NCI-H1417 treated with DMSO at 0.1 percent for 48 hours (cell line): ENCODE measurements at regions not wholly inside any gene's neighbourhood (a gene's known extent, or its start where the extent isn't known, plus 50 kb on each side); places are given as distances from the start of the nearest gene placed in this dataset.

Experiments
- DNase-seq: peaks from one replicate; lab custom pipeline; 2025; lab: John Stamatoyannopoulos, UW

- no peak for DNase-seq
Measured at GRCh38 chr14:101405171-101405883, 156.0 kb upstream of the DIO3 start.

- no peak for DNase-seq
Measured at GRCh38 chr14:101406921-101407320, 154.4 kb upstream of the DIO3 start.

DNA sequence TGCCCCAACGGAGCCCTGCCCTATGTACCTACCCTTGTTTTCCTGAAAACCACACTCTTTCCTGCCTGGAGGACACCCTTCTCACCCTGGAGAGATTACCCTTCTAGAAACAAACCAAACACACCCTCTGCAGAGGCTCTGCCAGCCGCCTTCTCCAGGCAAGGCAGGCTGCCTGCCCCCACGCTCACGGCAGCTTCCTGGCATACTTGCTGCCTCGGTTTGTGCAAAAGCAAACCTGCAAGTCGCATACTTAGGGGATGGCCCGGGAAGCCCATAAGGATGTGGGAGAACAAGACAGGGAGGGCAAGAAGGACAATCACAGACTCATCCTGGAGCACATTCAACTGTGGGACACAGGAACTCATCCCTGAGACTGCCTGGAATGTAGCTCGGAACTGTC lies 154.0 kb upstream of the DIO3 start:
- no peak for DNase-seq

DNA sequence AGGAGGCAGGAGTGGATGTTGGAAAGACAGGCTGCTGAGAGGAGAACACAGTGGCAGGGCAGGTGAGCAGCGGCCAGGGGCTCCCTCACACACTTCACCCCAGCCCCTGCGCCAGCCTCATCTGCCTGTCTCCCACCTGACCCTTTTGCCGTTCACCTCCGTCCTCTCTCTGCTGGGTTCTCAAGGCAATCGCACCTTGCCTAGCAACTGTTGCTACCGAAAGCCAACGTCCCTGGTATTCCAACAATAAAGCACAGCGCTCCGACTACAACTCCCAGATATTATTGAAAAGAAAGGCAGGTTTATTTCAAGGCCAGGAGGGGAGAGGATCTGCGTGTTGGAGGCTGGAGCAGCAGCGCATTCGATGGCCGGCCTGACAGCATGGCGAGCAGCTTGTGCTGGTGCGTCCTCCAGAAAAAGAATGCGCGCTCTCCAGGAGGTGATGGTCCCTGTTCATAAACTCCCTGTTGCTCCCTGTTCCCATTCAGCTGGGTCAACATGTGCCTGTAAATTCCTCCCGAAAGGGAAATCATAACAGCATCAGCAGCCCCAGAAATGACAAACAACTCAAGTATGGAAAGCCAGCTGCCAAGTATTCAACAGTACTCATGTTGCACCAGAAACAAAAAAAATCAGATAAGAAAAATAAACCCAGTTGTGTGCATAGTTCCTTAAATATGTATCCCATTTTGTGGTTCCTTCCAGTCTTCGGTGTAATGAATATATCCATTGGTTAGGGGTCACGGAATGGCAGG lies 153.0 kb upstream of the DIO3 start:
- peak; percentile 43 for DNase-seq

DNA sequence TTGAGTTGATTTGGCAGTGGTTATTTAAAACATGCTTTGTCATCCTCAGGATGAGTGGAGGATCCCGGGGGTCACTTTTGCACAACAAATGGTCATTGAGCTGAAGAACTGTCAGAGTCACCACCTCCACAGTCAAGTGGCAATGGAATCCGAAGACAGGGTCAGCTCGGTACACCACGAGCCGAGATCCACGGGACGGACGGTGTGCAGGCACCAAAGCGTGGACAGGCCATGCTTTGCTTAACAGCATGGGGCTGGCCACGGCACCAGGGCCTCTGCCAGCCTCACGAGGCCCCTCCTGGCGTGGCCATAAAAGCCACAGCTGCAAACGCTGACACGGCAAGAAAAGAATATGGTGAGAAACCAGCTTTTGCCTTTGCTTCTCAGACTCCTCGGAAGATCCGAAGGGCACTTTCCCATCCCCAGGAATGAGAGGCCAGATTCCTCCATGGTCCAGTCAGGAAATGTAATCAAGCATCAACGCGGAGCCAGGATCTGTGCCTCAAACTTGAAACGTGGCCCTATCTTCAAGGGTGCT lies 152.2 kb upstream of the DIO3 start:
- DNase-seq, result no peak

GRCh38 chr14:101410126-101410525 lies 151.2 kb upstream of the DIO3 start:
- DNase-seq, result no peak

- DNase-seq, result no peak
Measured at GRCh38 chr14:101411151-101411550, 150.1 kb upstream of the DIO3 start.

DNA sequence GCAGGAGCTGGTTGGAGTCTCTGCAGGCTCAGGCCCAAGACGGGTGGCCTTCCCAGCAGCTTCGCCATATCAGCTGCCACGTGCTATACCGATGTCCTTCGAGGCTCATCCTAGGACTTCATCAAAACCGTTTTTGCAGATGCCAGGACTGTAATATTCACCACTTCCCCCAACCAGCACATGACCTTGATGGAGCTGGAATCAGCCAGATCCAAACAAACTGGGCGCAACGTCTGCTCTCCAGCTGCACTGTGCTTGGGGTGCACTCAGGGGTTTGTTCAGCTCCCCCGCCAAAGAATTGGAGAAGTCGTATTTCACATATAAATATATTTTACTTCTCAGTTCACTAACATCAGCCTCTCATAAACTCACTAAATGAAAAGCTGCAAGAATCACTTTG lies 149.5 kb upstream of the DIO3 start:
- no peak for DNase-seq

DNA sequence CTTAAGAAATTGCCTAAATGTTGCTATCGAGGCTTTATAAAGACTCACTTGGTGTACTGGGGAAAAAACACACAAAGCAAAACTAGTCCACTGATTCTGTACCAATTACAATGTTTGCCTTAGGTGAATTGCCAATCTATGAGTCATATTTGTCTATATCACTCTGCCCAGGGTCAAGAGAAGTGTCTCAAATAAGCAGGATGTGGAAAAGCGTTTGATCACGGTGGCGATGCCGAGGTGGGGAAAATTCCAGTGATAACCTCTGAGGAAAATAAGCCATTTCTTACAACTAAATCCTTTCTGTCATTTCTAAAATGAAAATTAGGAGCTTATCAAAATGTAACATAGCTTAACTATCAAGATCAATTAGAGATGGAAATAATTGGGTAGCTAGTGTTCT lies 148.6 kb upstream of the DIO3 start:
- no peak for DNase-seq

DNA sequence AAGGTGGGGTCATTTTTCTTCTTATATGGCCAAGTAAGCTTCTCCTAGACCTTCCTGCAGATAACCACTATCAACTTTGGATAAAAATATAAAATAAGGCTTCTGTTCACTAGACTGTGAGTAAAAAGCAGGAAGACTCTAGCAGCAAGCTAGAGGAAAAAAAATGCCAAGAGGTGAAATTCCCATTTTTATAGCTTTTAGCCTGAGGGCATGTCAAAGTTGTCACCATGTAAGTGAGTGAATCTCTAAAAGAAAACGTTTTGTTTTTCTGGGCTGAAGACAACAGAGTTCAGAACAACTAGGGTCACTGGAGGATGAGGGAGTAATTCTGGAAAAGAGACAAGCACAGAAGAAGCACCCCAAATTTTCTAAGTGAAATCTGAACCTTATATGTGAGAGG lies 143.9 kb upstream of the DIO3 start:
- no peak for DNase-seq

DNA sequence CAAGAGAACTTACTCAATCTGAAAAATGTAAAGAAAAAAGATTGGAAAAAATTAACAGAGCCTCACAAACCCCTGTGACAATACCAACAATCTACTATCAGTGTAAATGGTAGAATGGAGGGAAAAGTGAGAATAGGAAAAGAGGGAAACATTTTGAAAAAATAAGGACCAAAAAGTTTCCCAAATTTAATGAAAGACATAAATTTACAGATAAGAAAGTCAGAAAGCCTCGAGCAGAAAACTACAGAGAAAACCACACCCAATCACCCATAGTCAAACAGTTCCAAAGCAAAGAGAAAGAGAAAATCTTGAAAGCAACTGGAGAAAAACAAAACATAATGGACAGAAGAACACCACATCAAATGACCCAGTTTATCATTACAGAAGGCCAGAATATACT lies 142.7 kb upstream of the DIO3 start:
- no peak for DNase-seq

GRCh38 chr14:101426466-101426865 lies 134.8 kb upstream of the DIO3 start:
- no peak for DNase-seq

DNA sequence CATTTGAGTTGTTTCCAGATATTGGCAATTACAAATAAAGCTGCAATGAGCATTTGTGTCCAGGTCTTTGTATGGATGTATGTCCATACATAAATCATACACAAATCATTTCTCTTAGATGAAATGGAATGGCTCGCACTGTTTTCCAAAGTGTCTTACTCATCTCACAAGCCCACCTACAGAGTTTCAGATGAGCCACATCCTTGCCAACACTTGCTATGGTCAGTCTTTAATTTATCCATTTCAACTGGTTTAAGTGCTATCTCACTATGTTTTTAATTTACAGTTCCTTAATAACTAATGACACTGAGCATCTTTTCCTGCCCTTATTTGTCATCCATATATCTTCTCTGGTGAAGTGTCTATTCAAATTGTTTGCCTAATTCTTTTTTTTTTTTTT lies 132.9 kb upstream of the DIO3 start:
- DNase-seq, result no peak

GRCh38 chr14:101435546-101435945 lies 125.7 kb upstream of the DIO3 start:
- DNase-seq, result no peak

DNA sequence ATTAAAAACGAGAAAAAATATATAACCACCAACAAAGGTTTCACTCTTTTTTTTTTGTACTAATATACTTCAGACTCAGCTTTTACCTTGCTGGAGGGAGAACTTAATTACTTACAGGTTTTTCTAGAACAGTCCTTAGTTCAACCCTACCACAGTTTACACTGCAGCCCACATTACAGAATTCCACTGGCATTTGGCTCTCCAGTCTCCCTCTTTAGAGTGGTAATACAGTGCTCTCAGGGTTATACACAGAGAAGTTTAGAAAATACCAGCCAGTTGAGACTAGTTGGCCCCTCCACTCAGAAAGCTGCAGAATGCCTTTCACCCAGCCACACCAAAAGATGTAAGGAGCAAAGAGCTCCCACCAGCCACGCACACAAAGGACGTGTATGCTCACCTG lies 122.3 kb upstream of the DIO3 start:
- DNase-seq, result no peak

GRCh38 chr14:101440496-101440895 lies 120.8 kb upstream of the DIO3 start:
- DNase-seq, result no peak

DNA sequence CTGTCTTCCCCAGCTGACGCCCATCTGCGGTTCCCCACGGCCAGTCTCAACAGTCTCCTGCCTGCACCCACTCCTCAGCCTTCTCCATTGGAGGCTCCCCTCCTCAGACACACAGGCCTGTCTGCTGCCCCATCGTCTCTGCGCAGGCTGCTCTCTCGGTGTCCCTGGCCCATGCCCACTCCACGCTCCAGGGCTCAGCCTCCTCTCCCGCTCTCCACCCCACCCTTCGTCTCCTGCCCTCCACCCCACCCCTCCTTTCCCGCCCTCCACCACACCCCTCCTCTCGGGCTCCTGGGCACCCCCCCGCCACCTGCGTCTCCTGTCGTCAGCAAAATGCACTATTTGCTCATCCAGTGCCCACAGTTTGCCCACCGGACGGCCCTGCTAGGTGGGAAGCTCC lies 119.6 kb upstream of the DIO3 start:
- no peak for DNase-seq

DNA sequence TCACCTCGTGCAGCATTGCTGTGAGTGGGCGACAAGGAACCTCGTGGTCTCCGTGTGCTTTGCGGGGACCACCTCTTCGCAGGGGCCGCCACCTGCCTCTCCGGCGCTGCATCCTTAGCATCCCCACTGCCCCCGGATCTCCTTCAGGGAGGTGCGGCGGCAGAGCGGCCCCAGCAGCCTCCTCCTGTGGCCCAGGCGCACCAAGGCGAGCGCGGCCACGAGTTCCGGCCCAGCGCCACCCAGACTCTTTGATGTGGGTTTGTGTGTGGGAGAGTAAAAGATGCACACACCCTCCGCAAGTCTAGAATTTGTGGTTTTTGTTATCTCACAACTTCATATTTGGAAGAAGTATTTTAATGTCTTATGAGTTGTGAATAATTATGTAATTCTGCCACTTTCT lies 118.8 kb upstream of the DIO3 start:
- DNase-seq, result no peak

GRCh38 chr14:101444116-101444515 lies 117.2 kb upstream of the DIO3 start:
- DNase-seq, result no peak

- DNase-seq, result no peak
Measured at GRCh38 chr14:101445278-101445677, 116.0 kb upstream of the DIO3 start.

GRCh38 chr14:101446387-101446969 lies 114.8 kb upstream of the DIO3 start:
- no peak for DNase-seq

- DNase-seq, result no peak
Measured at GRCh38 chr14:101449114-101449513, 112.2 kb upstream of the DIO3 start.

- no peak for DNase-seq
Measured at GRCh38 chr14:101451166-101451565, 110.1 kb upstream of the DIO3 start.
